ENCODE measurements at regions not wholly inside any gene's neighbourhood (a gene's known extent, or its start where the extent isn't known, plus 50 kb on each side); places are given as distances from the start of the nearest gene placed in this dataset.

DNA sequence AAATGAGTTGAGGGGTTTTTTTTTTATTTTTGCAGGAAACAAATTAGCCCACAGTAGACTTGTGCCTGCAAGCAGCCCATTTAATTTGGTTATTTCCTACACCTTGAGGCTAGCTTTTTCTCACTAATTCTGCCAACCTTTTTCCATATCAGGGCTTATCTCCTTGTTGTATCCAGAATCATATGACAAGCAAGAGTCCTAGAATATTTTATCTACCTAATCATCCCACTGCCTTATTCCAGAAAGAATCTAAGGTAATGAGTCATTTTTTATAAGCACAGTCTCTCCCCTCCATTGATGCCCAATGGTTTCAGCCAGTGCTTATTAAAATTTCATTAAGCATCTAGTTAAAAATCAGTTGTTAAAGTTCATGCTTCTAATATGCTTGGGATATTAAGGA is 324.1 kb downstream of the BARHL2 start:
- H3K27ac Mint-ChIP-seq = no peak overlapping the region
- TF ChIP-seq, protein P1, sequence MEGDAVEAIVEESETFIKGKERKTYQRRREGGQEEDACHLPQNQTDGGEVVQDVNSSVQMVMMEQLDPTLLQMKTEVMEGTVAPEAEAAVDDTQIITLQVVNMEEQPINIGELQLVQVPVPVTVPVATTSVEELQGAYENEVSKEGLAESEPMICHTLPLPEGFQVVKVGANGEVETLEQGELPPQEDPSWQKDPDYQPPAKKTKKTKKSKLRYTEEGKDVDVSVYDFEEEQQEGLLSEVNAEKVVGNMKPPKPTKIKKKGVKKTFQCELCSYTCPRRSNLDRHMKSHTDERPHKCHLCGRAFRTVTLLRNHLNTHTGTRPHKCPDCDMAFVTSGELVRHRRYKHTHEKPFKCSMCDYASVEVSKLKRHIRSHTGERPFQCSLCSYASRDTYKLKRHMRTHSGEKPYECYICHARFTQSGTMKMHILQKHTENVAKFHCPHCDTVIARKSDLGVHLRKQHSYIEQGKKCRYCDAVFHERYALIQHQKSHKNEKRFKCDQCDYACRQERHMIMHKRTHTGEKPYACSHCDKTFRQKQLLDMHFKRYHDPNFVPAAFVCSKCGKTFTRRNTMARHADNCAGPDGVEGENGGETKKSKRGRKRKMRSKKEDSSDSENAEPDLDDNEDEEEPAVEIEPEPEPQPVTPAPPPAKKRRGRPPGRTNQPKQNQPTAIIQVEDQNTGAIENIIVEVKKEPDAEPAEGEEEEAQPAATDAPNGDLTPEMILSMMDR (conservative IDR thresholded peaks at IDR 0.05) = no peak
- H3K56ac ChIP-seq (ENCODE audit: insufficient read length, low read depth, low read length) = no peak overlapping the region
- no peak overlapping the region for H3K4me3 Mint-ChIP-seq
- no peaks in the 10 kb centered on the region for H3K79me1 ChIP-seq (ENCODE audit: insufficient read depth, low read depth, low read length, poor library complexity, severe bottlenecking)
- peaks cover 0 to 6% of the 10 kb centered on the region in 2 experiments; a peak in 1 of 4 replicates for H3K4me1 Mint-ChIP-seq
- H2BK20ac ChIP-seq (ENCODE audit: low read depth, low read length, poor library complexity, severe bottlenecking) = no peak overlapping the region
- no peaks in the 10 kb centered on the region for H3K79me2 ChIP-seq (ENCODE audit: insufficient read depth, low read length)
- no peak overlapping the region for H4K91ac ChIP-seq (ENCODE audit: insufficient read length, low read depth, low read length)
- H2AFZ ChIP-seq (ENCODE audit: low read length) = no peak overlapping the region
- H3K9me3 Mint-ChIP-seq = no peaks in the 10 kb centered on the region
- H3K27me3 Mint-ChIP-seq (ENCODE audit: low read depth) = no peaks in the 10 kb centered on the region
- H3K9ac ChIP-seq (ENCODE audit: extremely low read depth, insufficient read length, low read length) = no peak overlapping the region
- no peak overlapping the region for H3K23ac ChIP-seq (ENCODE audit: insufficient read length, low read depth, low read length)
- no peak overlapping the region for H2BK120ac ChIP-seq (ENCODE audit: low read depth, low read length, poor library complexity, severe bottlenecking)
- H4K20me1 ChIP-seq (ENCODE audit: control insufficient read depth, insufficient read depth, insufficient read length) = no peaks in the 10 kb centered on the region
- DNase-seq = no peak
- no peak overlapping the region for H4K8ac ChIP-seq (replicated peaks; ENCODE audit: insufficient read length, low read depth, low read length)
- H3K14ac ChIP-seq (ENCODE audit: insufficient read depth, low read length) = no peak overlapping the region
- H3K23me2 ChIP-seq (ENCODE audit: insufficient read length, low read depth, low read length, poor library complexity, severe bottlenecking) = no peaks in the 10 kb centered on the region
- H3K4me1 ChIP-seq (ENCODE audit: insufficient read depth, low read length) = no peaks in the 10 kb centered on the region
- no peaks in the 10 kb centered on the region for H3K36me3 Mint-ChIP-seq (ENCODE audit: insufficient read depth in 1 of 3, low read depth in 3 of 3)
- H3K9me3 ChIP-seq (ENCODE audit: control insufficient read depth, low read depth, low read length) = no peaks in the 10 kb centered on the region
- no peak overlapping the region for H3K18ac ChIP-seq (ENCODE audit: insufficient read length, low read depth, low read length)
- no peak overlapping the region for H2BK5ac ChIP-seq (ENCODE audit: insufficient read length, low read length)
- no peak overlapping the region for H3K4me2 ChIP-seq (ENCODE audit: insufficient read depth, insufficient read length, low read length)
- no peak overlapping the region for H3K4ac ChIP-seq (ENCODE audit: low read depth, low read length)
- H3T11ph ChIP-seq (ENCODE audit: low read length) = no peak overlapping the region
- H2AK5ac ChIP-seq (ENCODE audit: insufficient read length, low read length) = no peak overlapping the region
- no peaks in the 10 kb centered on the region for H3K27me3 ChIP-seq (ENCODE audit: insufficient read depth, low read length)
- H2BK12ac ChIP-seq (ENCODE audit: insufficient read length, low read depth, low read length) = no peak overlapping the region
- no peak overlapping the region for H2BK15ac ChIP-seq (ENCODE audit: low read depth, low read length)
- H4K5ac ChIP-seq (ENCODE audit: insufficient read length, low read depth, low read length) = no peak overlapping the region
- H3K27ac ChIP-seq (ENCODE audit: insufficient read length, low read depth, low read length) = no peak overlapping the region
